ENCODE measurements at regions not wholly inside any gene's neighbourhood (a gene's known extent, or its start where the extent isn't known, plus 50 kb on each side); places are given as distances from the start of the nearest gene placed in this dataset.
A peak's percentile ranks its signal among the peaks of the same experiment; 100 is the strongest.

DNA sequence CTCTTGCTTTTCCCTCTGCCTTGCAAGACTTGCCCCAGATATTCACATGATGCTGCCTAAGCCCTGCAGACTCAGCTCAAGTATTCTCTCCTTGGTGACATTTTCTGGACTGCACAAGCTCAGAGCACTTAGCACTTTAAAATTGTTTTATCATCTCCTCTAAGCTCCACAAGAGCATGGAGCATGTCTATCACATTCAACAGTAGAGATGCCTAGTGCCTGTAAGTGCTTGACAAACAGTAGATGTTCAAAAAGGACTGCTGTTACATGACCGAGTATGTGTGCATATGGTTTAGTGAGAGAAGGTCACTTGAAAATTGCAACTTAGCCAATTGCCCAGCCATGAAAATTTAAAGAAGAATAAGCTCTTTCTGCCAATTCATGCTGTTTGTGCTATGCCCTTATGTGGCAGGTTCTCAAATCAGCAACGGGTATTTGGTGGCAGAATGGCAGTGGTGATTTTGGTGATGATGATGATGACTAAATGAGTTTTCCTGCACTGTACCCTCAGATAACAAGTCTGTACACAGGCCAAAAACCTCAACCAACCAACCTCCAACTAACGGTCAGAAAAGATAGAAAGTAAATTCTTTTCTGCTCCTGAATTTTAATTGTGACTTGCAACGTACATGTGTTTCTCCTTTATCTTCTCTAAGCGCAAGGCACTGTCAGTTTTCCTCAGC lies 647.2 kb upstream of the UBE2E2 start:
- Histone ChIP-seq H3K4me1 (no peaks in the 10 kb centered on the region), H3K9me3 (no peaks in the 10 kb centered on the region), H3K4me3 (no peak overlapping the region), H3K27me3 (ENCODE audit: low read depth) (peaks cover 9% of the 10 kb centered on the region), H3K36me3 (no peaks in the 10 kb centered on the region), H3K27ac (no peak overlapping the region)
- DNase-seq (no peak), ATAC-seq (peak; percentile 79 to 89)
- no peak for TF ChIP-seq CTCF (IDR thresholded peaks at IDR 0.05)
- intact Hi-C loops (cut with DNase I) = no loop called here

DNA sequence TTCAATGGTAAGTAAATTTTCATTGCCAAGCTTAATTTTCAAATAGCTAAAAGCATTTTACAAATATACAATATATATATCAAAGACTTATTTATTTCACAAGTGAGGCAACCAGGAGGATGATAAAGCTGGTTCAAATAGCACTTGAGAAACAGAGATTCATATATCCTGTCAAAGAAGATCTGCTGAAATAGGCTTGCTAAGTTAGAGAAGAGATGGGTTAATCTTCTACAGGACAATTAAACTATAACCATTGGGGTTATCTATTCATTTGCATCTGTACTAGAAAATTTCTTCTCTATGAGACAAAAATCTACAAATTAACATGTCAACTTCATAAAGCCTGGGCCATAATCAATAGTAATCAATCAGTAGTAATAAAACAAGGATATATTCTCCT lies 637.7 kb upstream of the UBE2E2 start:
- no peak overlapping the region for H3K27ac ChIP-seq
- no peaks in the 10 kb centered on the region for H3K27me3 ChIP-seq (ENCODE audit: low read depth)
- TF ChIP-seq CTCF (IDR thresholded peaks at IDR 0.05) = no peak
- H3K4me1 ChIP-seq = no peaks in the 10 kb centered on the region
- no peaks in the 10 kb centered on the region for H3K9me3 ChIP-seq
- DNase-seq (no peak), ATAC-seq (no peak)
- no peaks in the 10 kb centered on the region for H3K36me3 ChIP-seq
- intact Hi-C loops (cut with DNase I) = no loop called here
- H3K4me3 ChIP-seq = no peak overlapping the region

- H3K27ac ChIP-seq = no peak overlapping the region
- ATAC-seq (no peak), DNase-seq (no peak)
- no peaks in the 10 kb centered on the region for H3K9me3 ChIP-seq
- no peaks in the 10 kb centered on the region for H3K36me3 ChIP-seq
- no peaks in the 10 kb centered on the region for H3K27me3 ChIP-seq (ENCODE audit: low read depth)
- no peak for TF ChIP-seq CTCF (IDR thresholded peaks at IDR 0.05)
- no peak overlapping the region for H3K4me3 ChIP-seq
- intact Hi-C loops (cut with DNase I) = no loop called here
- no peaks in the 10 kb centered on the region for H3K4me1 ChIP-seq
Observed at GRCh38 chr3:22568285-22568684, 634.8 kb upstream of the UBE2E2 start.

GRCh38 chr3:22569570-22569969 lies 633.6 kb upstream of the UBE2E2 start:
- intact Hi-C loops (cut with DNase I) = no loop called here
- Histone ChIP-seq H3K4me1 (no peaks in the 10 kb centered on the region), H3K4me3 (no peak overlapping the region), H3K27ac (no peak overlapping the region), H3K9me3 (no peaks in the 10 kb centered on the region), H3K27me3 (ENCODE audit: low read depth) (no peaks in the 10 kb centered on the region), H3K36me3 (no peaks in the 10 kb centered on the region)
- ATAC-seq = no peak
- no peak for TF ChIP-seq CTCF (IDR thresholded peaks at IDR 0.05)
- DNase-seq = no peak

DNA sequence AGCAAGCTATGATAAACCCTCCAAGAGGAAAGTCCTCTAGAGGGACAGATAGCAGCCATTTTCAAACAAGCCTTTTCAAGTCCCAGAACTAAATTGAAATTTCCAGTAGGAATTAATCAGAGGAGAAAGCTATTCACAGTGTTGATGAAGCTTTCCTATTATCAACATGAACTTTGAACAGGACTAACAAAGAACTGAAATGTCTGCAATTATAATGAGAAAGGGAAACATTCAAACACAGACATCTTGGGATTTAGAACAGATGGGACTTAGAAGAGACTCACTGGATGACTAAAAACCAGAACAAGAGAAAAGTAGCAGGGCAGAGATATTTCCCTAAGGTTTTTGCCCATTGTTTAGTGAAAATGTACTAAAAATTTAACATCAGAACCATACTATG lies 622.1 kb upstream of the UBE2E2 start:
- intact Hi-C loops (cut with DNase I) = no loop called here
- no peak for DNase-seq
- no peak for ATAC-seq
- Histone ChIP-seq H3K4me3 (no peak overlapping the region), H3K9me3 (no peaks in the 10 kb centered on the region), H3K27ac (no peak overlapping the region), H3K36me3 (no peaks in the 10 kb centered on the region), H3K27me3 (ENCODE audit: low read depth) (no peaks in the 10 kb centered on the region), H3K4me1 (no peaks in the 10 kb centered on the region)
- TF ChIP-seq CTCF (IDR thresholded peaks at IDR 0.05) = no peak
